Inflammatory macrophage treated with lipopolysaccharide for 1 hour (primary cell): ENCODE measurements at regions not wholly inside any gene's neighbourhood (a gene's known extent, or its start where the extent isn't known, plus 50 kb on each side); places are given as distances from the start of the nearest gene placed in this dataset.

Experiments used
- DNase-seq, 2 donors: peaks; one replicate each; pipeline ENCODE4 v3.0.0-alpha.2; 2020 to 2022

DNA sequence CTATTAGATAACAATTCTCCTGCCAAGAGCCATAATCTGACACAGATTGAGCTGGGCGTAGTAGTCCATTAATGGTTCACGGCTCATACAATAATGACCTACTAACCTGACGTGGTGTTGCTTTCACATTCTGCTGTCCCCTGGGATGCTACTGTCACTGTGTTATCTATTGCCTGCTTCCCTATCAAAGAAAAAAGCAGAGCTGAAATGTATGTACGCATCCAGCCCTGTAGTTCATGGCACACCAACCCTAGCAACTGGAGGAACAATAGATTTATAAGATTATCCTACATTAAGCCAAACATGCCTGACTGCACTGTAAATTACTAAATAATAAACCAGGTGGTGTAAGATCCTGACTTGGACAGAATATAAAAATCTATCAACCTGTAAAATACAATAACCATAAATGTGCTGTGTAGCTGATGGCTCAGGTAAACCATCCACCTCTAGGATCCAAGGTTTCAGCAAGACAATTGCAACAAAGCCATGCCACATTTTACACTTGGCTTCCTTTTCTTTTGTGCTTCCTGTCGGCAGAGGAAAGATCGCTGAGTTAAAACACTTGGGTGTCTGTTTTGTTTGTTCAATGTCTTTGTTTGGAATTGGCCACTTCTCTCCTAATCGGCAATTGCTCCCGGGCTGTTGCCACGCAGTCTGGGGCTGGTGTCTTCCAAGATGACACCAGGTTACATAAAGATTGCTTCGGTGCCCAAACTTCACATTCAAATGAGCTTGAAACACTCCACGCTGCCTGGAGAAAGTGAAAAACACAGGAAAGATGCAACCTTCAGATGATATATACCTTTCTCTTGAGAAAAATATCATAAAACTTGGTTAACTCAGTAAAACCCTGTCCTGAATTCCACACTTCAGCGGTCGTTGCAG is 143.9 kb upstream of the MGMT start:
- DNase-seq = no peak

GRCh38 chr10:129323879-129324278 is 143.2 kb upstream of the MGMT start:
- DNase-seq = no peak

DNA sequence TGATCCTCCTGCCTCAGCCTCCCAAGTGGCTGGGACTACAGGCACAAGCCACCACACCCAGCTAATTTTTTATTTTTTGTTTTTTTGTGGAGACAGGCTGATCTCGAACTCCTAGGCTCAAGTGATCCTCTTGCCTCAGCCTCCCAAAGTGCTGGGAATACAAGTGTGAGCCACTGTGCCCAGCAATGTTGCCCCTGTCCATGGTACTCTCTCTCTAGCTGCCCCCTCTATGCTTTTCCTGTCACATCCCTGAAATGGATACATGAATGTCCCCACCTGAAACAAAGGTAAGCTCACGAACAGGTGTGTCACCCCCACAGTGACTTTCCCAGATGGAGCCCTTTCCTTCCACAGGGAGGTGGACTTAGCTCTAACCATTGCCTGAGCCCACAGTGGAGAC is 141.1 kb upstream of the MGMT start:
- no peak for DNase-seq

- DNase-seq = no peak
Measured at GRCh38 chr10:129328546-129328945, 138.5 kb upstream of the MGMT start.

- no peak for DNase-seq
Measured at GRCh38 chr10:129329385-129330055, 137.5 kb upstream of the MGMT start.

- no peak for DNase-seq
Measured at GRCh38 chr10:129330211-129330610, 136.8 kb upstream of the MGMT start.

GRCh38 chr10:129331207-129331838 is 135.7 kb upstream of the MGMT start:
- no peak for DNase-seq

GRCh38 chr10:129331839-129332220 is 135.2 kb upstream of the MGMT start:
- DNase-seq = no peak

GRCh38 chr10:129332476-129332875 is 134.6 kb upstream of the MGMT start:
- DNase-seq = no peak

DNA sequence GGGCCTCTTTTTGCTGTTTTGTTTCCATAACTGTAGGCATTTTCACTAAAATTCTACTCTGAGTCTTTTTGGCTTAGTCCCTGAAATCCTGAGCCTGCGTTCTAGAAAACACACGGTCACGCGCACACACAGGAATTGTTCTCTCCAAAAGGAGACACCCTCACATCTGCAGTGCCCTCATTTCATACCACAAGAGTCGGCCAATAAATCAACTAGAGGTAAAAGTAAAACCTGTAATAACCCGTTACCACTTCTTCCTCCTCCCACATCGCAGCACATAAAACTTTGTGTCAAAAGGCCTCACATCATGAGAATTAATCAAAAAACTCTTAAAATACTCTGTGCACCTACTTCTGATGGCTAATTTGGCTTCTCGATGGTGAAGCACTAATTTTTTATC is 133.3 kb upstream of the MGMT start:
- no peak for DNase-seq

GRCh38 chr10:129334266-129334665 is 132.8 kb upstream of the MGMT start:
- DNase-seq = no peak

DNA sequence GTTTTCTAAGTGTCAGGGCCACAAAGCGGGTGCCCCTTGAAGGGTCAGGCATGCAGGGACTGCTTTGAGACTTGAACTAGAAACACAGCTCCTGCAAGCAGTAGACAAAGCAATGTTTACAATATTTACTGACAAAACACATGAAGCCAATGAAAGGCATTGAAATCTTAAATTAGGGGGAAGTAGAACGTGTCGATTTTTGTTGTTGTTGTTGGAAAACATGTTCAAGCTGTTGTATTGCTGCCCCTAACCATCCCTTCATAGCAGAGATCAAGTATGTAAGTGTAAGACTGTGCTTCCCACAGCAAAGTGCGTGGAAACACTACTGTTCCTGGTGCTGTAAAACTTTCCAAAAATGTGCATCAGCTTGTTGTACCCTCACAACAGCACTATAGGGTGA is 131.6 kb upstream of the MGMT start:
- no peak for DNase-seq

DNA sequence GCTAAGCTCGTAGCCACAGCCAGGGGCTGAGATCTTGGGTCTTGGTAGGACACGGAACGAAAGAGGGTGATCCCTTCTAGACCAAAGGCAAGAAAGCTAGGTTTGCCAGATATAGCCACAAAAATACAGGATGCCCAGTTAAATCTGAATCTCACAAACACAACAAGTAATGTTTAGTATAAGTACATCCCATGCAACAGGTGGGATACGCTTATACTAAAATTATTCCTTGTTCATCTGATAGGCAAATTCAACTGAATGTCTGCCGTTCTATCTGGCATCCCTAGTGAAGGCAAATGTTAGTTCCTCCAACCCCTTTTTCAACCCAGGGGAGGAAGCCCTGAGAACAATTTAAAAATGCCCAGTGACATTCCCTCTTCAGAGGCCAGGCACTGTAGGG is 131.1 kb upstream of the MGMT start:
- no peak for DNase-seq

DNA sequence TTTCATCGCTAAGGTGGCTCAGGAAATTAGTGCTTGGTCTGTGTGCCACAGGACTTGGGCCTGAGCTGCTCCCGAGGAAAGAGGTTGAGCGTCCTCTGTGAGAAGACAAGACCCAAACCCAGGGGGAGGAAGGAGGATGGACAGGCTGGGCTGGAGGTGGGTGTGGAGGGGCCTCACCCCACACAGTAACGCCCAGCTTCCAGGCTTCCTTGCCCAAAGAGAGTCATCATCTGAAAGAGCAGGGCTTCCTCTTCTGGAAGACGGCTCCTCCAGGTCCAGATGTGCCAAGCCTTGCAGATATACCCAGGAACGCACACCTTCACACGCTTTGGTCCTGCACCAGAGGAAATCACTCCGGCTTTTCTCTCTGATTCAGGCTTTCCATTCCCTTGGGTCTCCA is 127.8 kb upstream of the MGMT start:
- no peak for DNase-seq

DNA sequence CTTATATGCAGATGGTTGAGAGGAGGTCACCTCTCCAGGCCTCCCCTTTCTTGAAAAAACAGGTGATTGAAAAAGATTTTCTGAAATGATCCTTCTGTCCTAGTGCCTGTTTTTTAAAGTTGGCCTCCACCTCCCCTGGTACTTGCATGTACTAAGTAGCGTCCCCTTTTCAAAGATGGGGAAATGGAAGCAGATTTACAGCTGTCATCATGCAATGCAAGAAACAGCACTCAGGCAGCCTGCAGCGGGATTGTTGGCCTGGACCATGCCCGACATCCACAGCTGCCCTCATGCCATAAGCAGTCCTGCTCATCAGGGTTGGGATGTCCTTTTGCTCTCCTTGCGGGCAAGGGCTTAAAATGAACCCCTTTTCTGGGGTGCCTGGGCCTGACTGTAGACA is 127.2 kb upstream of the MGMT start:
- no peak for DNase-seq

- no peak for DNase-seq
Measured at GRCh38 chr10:129341087-129341486, 126.0 kb upstream of the MGMT start.

GRCh38 chr10:129342385-129342784 is 124.7 kb upstream of the MGMT start:
- DNase-seq = no peak

DNA sequence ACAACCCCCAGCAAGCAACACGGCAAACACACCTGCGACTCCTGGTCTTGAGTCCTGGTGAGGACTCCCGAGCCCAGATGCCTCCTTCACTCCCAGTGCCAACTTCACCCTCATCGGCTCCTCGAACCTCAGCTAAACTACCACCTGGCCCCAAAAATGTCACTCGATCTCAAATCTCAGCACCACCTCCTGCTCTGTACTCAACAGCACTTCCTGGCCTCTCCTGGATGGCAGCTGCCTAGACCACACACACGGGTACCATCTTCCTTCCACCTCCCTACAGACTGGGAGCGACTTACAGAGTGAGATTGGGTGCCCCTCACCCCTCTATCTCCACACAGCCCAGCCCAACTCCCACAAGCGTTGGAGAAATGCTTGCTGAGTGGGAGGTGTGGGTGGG is 123.9 kb upstream of the MGMT start:
- DNase-seq = no peak

GRCh38 chr10:129344103-129344502 is 122.9 kb upstream of the MGMT start:
- DNase-seq = no peak

DNA sequence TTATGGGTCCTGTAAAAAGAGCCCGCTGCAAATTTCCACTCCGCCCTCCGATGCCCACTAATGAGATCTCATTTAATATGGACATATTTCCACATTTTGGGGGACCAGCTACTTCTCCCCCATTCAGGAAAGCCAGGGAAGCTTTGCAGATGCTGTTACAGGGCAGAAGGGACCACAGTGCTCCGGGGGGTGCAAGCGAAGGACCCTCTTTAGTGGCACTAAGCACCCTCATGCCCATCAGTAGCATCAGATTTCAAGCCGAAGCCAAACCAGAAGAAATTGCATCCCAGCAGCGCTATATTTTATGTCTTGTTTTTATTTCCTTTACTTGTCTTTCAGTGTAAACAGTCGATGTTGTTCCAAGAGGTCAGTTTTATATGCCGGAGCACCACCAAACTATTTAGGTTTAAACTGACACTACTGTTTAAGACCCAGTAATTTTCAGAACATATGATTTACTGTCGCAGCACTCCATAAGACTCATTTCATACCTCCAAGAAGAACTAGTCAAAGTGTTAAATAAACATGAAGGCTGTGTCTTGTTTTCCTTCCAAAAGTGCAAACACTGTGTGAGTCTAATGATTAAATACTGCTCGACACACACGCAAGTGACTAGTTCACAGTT is 122.2 kb upstream of the MGMT start:
- DNase-seq = no peak

- DNase-seq = no peak
Measured at GRCh38 chr10:129345763-129346162, 121.3 kb upstream of the MGMT start.

- DNase-seq = no peak
Measured at GRCh38 chr10:129350690-129351089, 116.4 kb upstream of the MGMT start.

GRCh38 chr10:129353101-129353500 is 113.9 kb upstream of the MGMT start:
- no peak for DNase-seq

DNA sequence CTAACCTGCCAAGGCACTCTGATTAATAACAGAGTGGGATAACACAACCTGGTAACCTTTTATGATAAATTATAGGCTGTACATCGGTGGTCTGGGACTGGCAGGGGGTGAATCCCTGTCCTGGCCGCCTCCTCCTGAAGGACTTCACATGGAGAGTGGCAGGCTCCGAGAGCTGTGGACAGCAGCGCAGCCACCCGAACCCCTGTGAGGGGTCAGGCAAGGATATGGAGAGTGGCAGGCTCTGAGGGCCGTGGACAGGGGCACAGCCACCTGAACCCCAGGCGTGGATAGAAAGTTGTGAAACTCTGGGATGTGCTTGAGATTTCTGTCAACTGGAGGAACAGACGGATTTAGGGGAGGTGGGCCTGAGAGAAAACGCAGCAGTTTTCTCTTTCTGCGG is 107.0 kb upstream of the MGMT start:
- DNase-seq = no peak
